ENCODE measurements at regions not wholly inside any gene's neighbourhood (a gene's known extent, or its start where the extent isn't known, plus 50 kb on each side); places are given as distances from the start of the nearest gene placed in this dataset.

- DNase-seq: no peak
Measured at GRCh38 chr18:41618147-41618546, 336.9 kb upstream of the PIK3C3 start.

- no peak for DNase-seq
Measured at GRCh38 chr18:41617647-41618046, 337.4 kb upstream of the PIK3C3 start.

- DNase-seq: no peak
Measured at GRCh38 chr18:41613003-41613609, 341.9 kb upstream of the PIK3C3 start.

- DNase-seq: no peak
Measured at GRCh38 chr18:41604964-41605363, 350.1 kb upstream of the PIK3C3 start.

GRCh38 chr18:41602034-41602433 lies 353.0 kb upstream of the PIK3C3 start:
- DNase-seq: no peak

GRCh38 chr18:41600693-41601391 lies 354.2 kb upstream of the PIK3C3 start:
- DNase-seq: no peak

- no peak for DNase-seq
Measured at GRCh38 chr18:41599466-41599865, 355.6 kb upstream of the PIK3C3 start.

- DNase-seq: no peak
Measured at GRCh38 chr18:41594582-41594981, 360.5 kb upstream of the PIK3C3 start.

GRCh38 chr18:41593171-41593675 lies 361.8 kb upstream of the PIK3C3 start:
- no peak for DNase-seq

GRCh38 chr18:41587976-41588375 lies 367.1 kb upstream of the PIK3C3 start:
- no peak for DNase-seq

- DNase-seq: no peak
Measured at GRCh38 chr18:41585512-41585911, 369.5 kb upstream of the PIK3C3 start.

- no peak for DNase-seq
Measured at GRCh38 chr18:41579185-41579584, 375.8 kb upstream of the PIK3C3 start.

- no peak for DNase-seq
Measured at GRCh38 chr18:41577529-41577928, 377.5 kb upstream of the PIK3C3 start.

GRCh38 chr18:41576643-41577042 lies 378.4 kb upstream of the PIK3C3 start:
- DNase-seq: no peak

- DNase-seq: no peak
Measured at GRCh38 chr18:41569867-41570266, 385.2 kb upstream of the PIK3C3 start.

GRCh38 chr18:41561961-41562360 lies 393.1 kb upstream of the PIK3C3 start:
- DNase-seq: no peak

- DNase-seq: no peak
Measured at GRCh38 chr18:41558715-41559114, 396.3 kb upstream of the PIK3C3 start.

- DNase-seq: no peak
Measured at GRCh38 chr18:41553716-41554115, 401.3 kb upstream of the PIK3C3 start.

GRCh38 chr18:41548521-41549260 lies 406.3 kb upstream of the PIK3C3 start:
- DNase-seq: no peak

GRCh38 chr18:41545091-41545888 lies 409.7 kb upstream of the PIK3C3 start:
- no peak for DNase-seq

- DNase-seq: no peak
Measured at GRCh38 chr18:41543815-41544214, 411.2 kb upstream of the PIK3C3 start.

GRCh38 chr18:41540237-41540871 lies 414.7 kb upstream of the PIK3C3 start:
- DNase-seq: no peak

- DNase-seq: no peak
Measured at GRCh38 chr18:41538751-41539150, 416.3 kb upstream of the PIK3C3 start.
